H1 (cell line): ENCODE measurements at regions not wholly inside any gene's neighbourhood (a gene's known extent, or its start where the extent isn't known, plus 50 kb on each side); places are given as distances from the start of the nearest gene placed in this dataset.

Experiments
- CTCF ChIA-PET: fragments of 300-600 bp; sonication (Branson Sonifier 250); formaldehyde crosslinking; loops from one replicate; lab custom pipeline; 2021; ENCODE audit not compliant: partially characterized antibody; lab: Charles Lee
- POLR2A ChIA-PET: fragments of 300-600 bp; sonication (Branson Sonifier 250); formaldehyde crosslinking; loops from one replicate; lab custom pipeline; 2021; ENCODE audit warnings: inconsistent platforms; ENCODE audit not compliant: partially characterized antibody; lab: Charles Lee
- DNase-seq, 2 experiments: peaks; one replicate each; pipeline versions ENCODE4 v3.0.0 to v3.0.0-alpha.2; 2010 to 2022; ENCODE audit warnings: low spot score in 2 of 2, low read depth in 1 of 2, mixed read lengths in 1 of 2
- FAIRE-seq: peaks from 2 replicates; lab custom pipeline; 2011; peaks lifted over from hg19 to GRCh38; lab: Jason Lieb, UNC
- H2AFZ ChIP-seq: 2 replicates; pipeline ENCODE4 v1.8.1; 2012; ENCODE audit warnings: low read length, inconsistent platforms
- H2AK5ac ChIP-seq: 2 replicates; pipeline ENCODE4 v1.6.1; 2013; ENCODE audit warnings: low read depth, low read length
- H2BK120ac ChIP-seq: replicated peaks from 2 replicates; pipeline ENCODE3; 2013; ENCODE audit warnings: low read depth, low read length, inconsistent platforms
- H2BK12ac ChIP-seq: 2 replicates; pipeline ENCODE4 v1.6.1; 2013; ENCODE audit warnings: low read depth, low read length
- H2BK15ac ChIP-seq: 2 replicates; pipeline ENCODE4 v1.6.1; 2013; ENCODE audit warnings: low read length
- H2BK20ac ChIP-seq: 2 replicates; pipeline ENCODE4 v1.6.1; 2013; ENCODE audit warnings: low read length
- H2BK5ac ChIP-seq: 2 replicates; pipeline ENCODE4 v1.6.1; 2013; ENCODE audit warnings: low read depth, low read length
- H3K14ac ChIP-seq: 2 replicates; pipeline ENCODE4 v1.6.1; 2013; ENCODE audit warnings: inconsistent platforms; ENCODE audit not compliant: insufficient read length
- H3K18ac ChIP-seq: 2 replicates; pipeline ENCODE4 v1.6.1; 2013; ENCODE audit warnings: low read length; ENCODE audit errors: extremely low read depth
- H3K23ac ChIP-seq: 2 replicates; pipeline ENCODE4 v1.6.1; 2013; ENCODE audit warnings: inconsistent platforms; ENCODE audit not compliant: insufficient read length
- H3K23me2 ChIP-seq: 2 replicates; pipeline ENCODE4 v1.6.1; 2013; ENCODE audit warnings: low read depth, low read length
- H3K27ac ChIP-seq: 2 replicates; pipeline ENCODE4 v1.6.1; 2011; ENCODE audit warnings: low read depth, low read length, inconsistent platforms
- H3K27me3 ChIP-seq, 4 experiments: replicated peaks in 1 of 4; 1 replicate in 1 of 4; 2 replicates in 3 of 4; pipeline versions ENCODE4 v1.6.1 to v1.8.1; 2011 to 2013; ENCODE audit warnings: low read length in 3 of 4, mild to moderate bottlenecking in 3 of 4, inconsistent platforms in 2 of 4, mixed read lengths in 2 of 4, moderate library complexity in 1 of 4; ENCODE audit not compliant: control insufficient read depth in 3 of 4, insufficient read depth in 3 of 4; ENCODE audit errors: extremely low read depth in 1 of 4
- H3K36me3 ChIP-seq, 4 experiments: 2 replicates each; pipeline versions ENCODE4 v1.6.1 to v1.8.1; 2011 to 2013; ENCODE audit warnings: mild to moderate bottlenecking in 4 of 4, low read length in 3 of 4, moderate library complexity in 2 of 4, control low read depth in 1 of 4, inconsistent platforms in 1 of 4; ENCODE audit not compliant: insufficient read depth in 4 of 4, control insufficient read depth in 2 of 4
- H3K4ac ChIP-seq: replicated peaks from 2 replicates; pipeline ENCODE3; 2013; ENCODE audit warnings: low read length, low read depth, mixed read lengths, inconsistent platforms; ENCODE audit not compliant: insufficient read length
- H3K4me1 ChIP-seq, 4 experiments: replicated peaks in 1 of 4; 1 replicate in 1 of 4; 2 replicates in 3 of 4; pipeline versions ENCODE4 v1.6.1 to v1.8.1; 2011 to 2013; ENCODE audit warnings: low read length in 3 of 4, inconsistent platforms in 2 of 4, mixed read lengths in 1 of 4; ENCODE audit not compliant: insufficient read depth in 4 of 4, control insufficient read depth in 3 of 4
- H3K4me2 ChIP-seq, 2 experiments: 2 replicates each; pipeline versions ENCODE4 v1.6.1 to v1.8.1; 2011 to 2013; ENCODE audit warnings: low read depth in 2 of 2, low read length in 2 of 2, control low read depth in 1 of 2, inconsistent platforms in 1 of 2, mild to moderate bottlenecking in 1 of 2; ENCODE audit not compliant: insufficient read depth in 1 of 2
- H3K4me3 ChIP-seq, 4 experiments: fragments of 200-600, 300-600 bp in 1 of 4; sonication (generic), shearing (Covaris generic), sonication (Bioruptor Twin) in 1 of 4; 2 replicates each; pipeline versions ENCODE4 v1.5.1 to v1.8.1; 2011 to 2016; ENCODE audit warnings: low read length in 4 of 4, low read depth in 3 of 4, control low read depth in 2 of 4, inconsistent platforms in 2 of 4, mild to moderate bottlenecking in 2 of 4, mixed read lengths in 1 of 4, moderate library complexity in 1 of 4; ENCODE audit not compliant: insufficient read depth in 2 of 4; ENCODE audit errors: extremely low read depth in 1 of 4
- H3K56ac ChIP-seq: replicated peaks from 2 replicates; pipeline ENCODE3; 2013; ENCODE audit warnings: low read depth, mild to moderate bottlenecking, mixed read lengths, low read length, inconsistent platforms; ENCODE audit not compliant: insufficient read length
- H3K79me1 ChIP-seq: 2 replicates; pipeline ENCODE4 v1.6.1; 2013; ENCODE audit warnings: low read depth, low read length, control low read depth
- H3K79me2 ChIP-seq, 2 experiments: 2 replicates each; pipeline versions ENCODE4 v1.6.1 to v1.8.1; 2012 to 2013; ENCODE audit warnings: low read length in 2 of 2, mild to moderate bottlenecking in 2 of 2, inconsistent platforms in 1 of 2; ENCODE audit not compliant: insufficient read depth in 2 of 2, control insufficient read depth in 1 of 2
- H3K9ac ChIP-seq, 4 experiments: replicated peaks in 1 of 4; 1 replicate in 1 of 4; 2 replicates in 3 of 4; pipeline versions ENCODE4 v1.6.1 to v1.8.1; 2011 to 2013; ENCODE audit warnings: low read depth in 3 of 4, low read length in 3 of 4, control low read depth in 2 of 4, mild to moderate bottlenecking in 2 of 4, moderate library complexity in 2 of 4, inconsistent platforms in 1 of 4; ENCODE audit errors: extremely low read depth in 1 of 4
- H3K9me3 ChIP-seq, 2 experiments: 2 replicates each; pipeline versions ENCODE4 v1.6.1 to v1.8.1; 2012 to 2013; ENCODE audit warnings: mild to moderate bottlenecking in 2 of 2, moderate library complexity in 2 of 2, control low read depth in 1 of 2, inconsistent platforms in 1 of 2, low read depth in 1 of 2, low read length in 1 of 2, mixed read lengths in 1 of 2; ENCODE audit not compliant: insufficient read depth in 2 of 2
- H4K20me1 ChIP-seq, 2 experiments: replicated peaks in 1 of 2; 2 replicates each; pipeline versions ENCODE3 to v1.8.1; 2011 to 2013; ENCODE audit warnings: inconsistent platforms in 2 of 2, low read length in 2 of 2, mild to moderate bottlenecking in 1 of 2; ENCODE audit not compliant: insufficient read depth in 2 of 2, control insufficient read depth in 1 of 2
- H4K5ac ChIP-seq: 2 replicates; pipeline ENCODE4 v1.6.1; 2013; ENCODE audit warnings: low read length, low read depth, mixed read lengths, inconsistent platforms; ENCODE audit not compliant: insufficient read length
- H4K8ac ChIP-seq: 2 replicates; pipeline ENCODE4 v1.8.0; 2013; ENCODE audit warnings: mild to moderate bottlenecking, moderate library complexity, low read length, inconsistent platforms; ENCODE audit not compliant: insufficient read depth; ENCODE audit errors: extremely low read depth
- H4K91ac ChIP-seq: replicated peaks from 2 replicates; pipeline ENCODE3; 2013; ENCODE audit warnings: low read length, mixed read lengths, inconsistent platforms; ENCODE audit not compliant: insufficient read length
- HDAC2 ChIP-seq, 2 experiments: fragments of 300-600 bp in 1 of 2; sonication (generic) in 1 of 2; IDR thresholded peaks; 2 replicates each; pipeline ENCODE4 v1.6.1; 2011 to 2012; ENCODE audit warnings: low read depth in 2 of 2, low read length in 2 of 2, mild to moderate bottlenecking in 2 of 2, moderate library complexity in 2 of 2, borderline replicate concordance in 1 of 2, inconsistent platforms in 1 of 2
- JUND ChIP-seq: IDR thresholded peaks from 2 replicates; pipeline ENCODE4 v1.6.1; 2011; ENCODE audit warnings: mild to moderate bottlenecking, improper control_type of control experiment, low read length
- RXRA ChIP-seq: IDR thresholded peaks from 2 replicates; pipeline ENCODE4 v1.6.1; 2011; ENCODE audit warnings: low read depth, mild to moderate bottlenecking, low read length, moderate library complexity; ENCODE audit not compliant: insufficient read depth
- TAF7 ChIP-seq: optimal IDR thresholded peaks from 2 replicates; pipeline ENCODE3; 2011; ENCODE audit warnings: low read depth, mild to moderate bottlenecking, inconsistent platforms, low read length, moderate library complexity, borderline replicate concordance
- WGBS, 2 experiments: shearing (Covaris generic) in 1 of 2; methylation state at CpG; one replicate each; pipeline versions ENCODE4 v1.1.6 to v1.1.7; 2013 to 2015; ENCODE audit warnings: low lambda C conversion rate in 2 of 2, mixed read lengths in 2 of 2, inconsistent platforms in 1 of 2, low coverage in 1 of 2, missing lambda C conversion rate in 1 of 2; ENCODE audit not compliant: insufficient replicate concordance in 2 of 2, insufficient coverage in 1 of 2, insufficient read length in 1 of 2; ENCODE audit errors: extremely low coverage in 1 of 2, missing lambda C conversion rate in 1 of 2; 5-methylcytosine and 5-hydroxymethylcytosine counted together

GRCh38 chr19:28350673-28351072 is 862.3 kb downstream of the UQCRFS1 start:
- H3K23me2 ChIP-seq: no peaks in the 10 kb centered on the region
- H3K9ac ChIP-seq: no peak overlapping the region
- WGBS, 2 experiments: 77% methylated on average over 5 of the region's 5 CpGs; no CpG with 5 or more reads in 1 of the 2 experiments
- no peaks in the 10 kb centered on the region for H3K79me1 ChIP-seq
- POLR2A ChIA-PET: no interaction called here
- TF ChIP-seq JUND (no peak), TAF7 (no peak), RXRA (no peak), HDAC2 (IDR thresholded peaks at IDR 0.05; ENCODE audit: borderline replicate concordance in 1 of 2, low read depth in 2 of 2, low read length in 2 of 2) (no peak)
- no peak for FAIRE-seq
- H3K14ac ChIP-seq: no peak overlapping the region
- no peak overlapping the region for H3K4me2 ChIP-seq
- H3K23ac ChIP-seq: no peak overlapping the region
- H3K36me3 ChIP-seq: no peaks in the 10 kb centered on the region
- no peak overlapping the region for H4K5ac ChIP-seq
- DNase-seq: no peak
- no peak overlapping the region for H3K4me3 ChIP-seq
- 0 out of 4 replicates have a peak, but pooled peaks cover 0 to 2% of the 10 kb centered on the region in 2 experiments for H3K9me3 ChIP-seq
- H3K56ac ChIP-seq: no peak overlapping the region
- H4K8ac ChIP-seq: no peak overlapping the region
- H3K27ac ChIP-seq: no peak overlapping the region
- H4K91ac ChIP-seq: no peak overlapping the region
- no peak overlapping the region for H2BK120ac ChIP-seq
- H2AK5ac ChIP-seq: no peak overlapping the region
- no peaks in the 10 kb centered on the region for H3K4me1 ChIP-seq
- H3K79me2 ChIP-seq: no peaks in the 10 kb centered on the region
- H3K4ac ChIP-seq: no peak overlapping the region
- no peak overlapping the region for H3K18ac ChIP-seq
- H2AFZ ChIP-seq: no peak overlapping the region
- H3K27me3 ChIP-seq: no peaks in the 10 kb centered on the region
- H2BK15ac ChIP-seq: no peak overlapping the region
- H2BK12ac ChIP-seq: no peak overlapping the region
- H2BK20ac ChIP-seq: no peak overlapping the region
- no peak overlapping the region for H2BK5ac ChIP-seq
- CTCF ChIA-PET: no interaction called here
- no peaks in the 10 kb centered on the region for H4K20me1 ChIP-seq
